GM18499 (cell line): ENCODE measurements at regions not wholly inside any gene's neighbourhood (a gene's known extent, or its start where the extent isn't known, plus 50 kb on each side); places are given as distances from the start of the nearest gene placed in this dataset.

Experiments used
- ATAC-seq: cut with Tn5 transposase; IDR thresholded peaks from one replicate; pipeline ENCODE4 v1.9.1; 2021; ENCODE audit warnings: moderate number of reproducible peaks; ENCODE audit not compliant: insufficient read depth, unreplicated experiment

GRCh38 chr12:77510985-77511384 is 319.7 kb upstream of the NAV3 start:
- ATAC-seq = no peak

DNA sequence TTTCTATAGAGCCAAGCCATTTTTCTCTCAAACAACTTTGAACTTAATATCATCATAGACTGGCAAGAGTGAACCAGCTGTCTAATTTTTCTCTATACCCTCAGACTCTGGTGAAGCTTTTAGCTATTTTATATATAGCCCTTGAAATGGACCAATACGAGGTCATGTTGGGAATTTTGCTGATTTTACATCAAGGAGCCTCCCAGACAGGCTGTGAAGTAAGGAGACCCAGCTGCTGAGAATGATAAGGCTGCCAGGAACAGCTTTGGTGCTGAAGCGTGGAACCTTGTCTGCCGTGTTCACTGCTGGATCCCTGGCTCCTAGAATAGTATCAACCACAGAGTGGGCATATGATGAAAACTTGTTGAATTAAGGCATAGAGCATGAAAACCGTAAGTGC is 326.2 kb upstream of the NAV3 start:
- ATAC-seq = no peak

DNA sequence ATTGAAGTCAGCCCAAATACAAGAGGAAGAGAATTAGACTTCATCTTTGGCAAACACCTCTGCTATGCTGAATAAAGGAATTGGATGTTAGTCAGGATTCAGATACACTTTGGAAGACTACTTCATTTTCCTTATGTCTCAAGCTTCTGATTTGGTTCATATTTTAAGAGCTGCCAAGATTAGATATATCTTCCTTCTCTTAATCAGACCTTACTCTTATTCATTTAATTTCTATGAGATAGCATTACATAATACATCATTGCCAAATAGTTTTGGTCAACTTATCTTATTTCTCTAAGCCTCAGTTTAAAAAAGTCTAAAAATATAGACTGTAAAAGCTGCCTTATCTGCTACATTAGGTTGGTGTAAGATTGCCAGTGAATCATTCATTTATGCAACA is 330.6 kb upstream of the NAV3 start:
- no peak for ATAC-seq

- no peak for ATAC-seq
These were observed 333.0 kb upstream of the NAV3 start for GRCh38 chr12:77497647-77498046.

GRCh38 chr12:77496714-77497113 is 334.0 kb upstream of the NAV3 start:
- ATAC-seq = no peak

- ATAC-seq = no peak
These were observed 336.4 kb upstream of the NAV3 start for GRCh38 chr12:77494296-77494695.

DNA sequence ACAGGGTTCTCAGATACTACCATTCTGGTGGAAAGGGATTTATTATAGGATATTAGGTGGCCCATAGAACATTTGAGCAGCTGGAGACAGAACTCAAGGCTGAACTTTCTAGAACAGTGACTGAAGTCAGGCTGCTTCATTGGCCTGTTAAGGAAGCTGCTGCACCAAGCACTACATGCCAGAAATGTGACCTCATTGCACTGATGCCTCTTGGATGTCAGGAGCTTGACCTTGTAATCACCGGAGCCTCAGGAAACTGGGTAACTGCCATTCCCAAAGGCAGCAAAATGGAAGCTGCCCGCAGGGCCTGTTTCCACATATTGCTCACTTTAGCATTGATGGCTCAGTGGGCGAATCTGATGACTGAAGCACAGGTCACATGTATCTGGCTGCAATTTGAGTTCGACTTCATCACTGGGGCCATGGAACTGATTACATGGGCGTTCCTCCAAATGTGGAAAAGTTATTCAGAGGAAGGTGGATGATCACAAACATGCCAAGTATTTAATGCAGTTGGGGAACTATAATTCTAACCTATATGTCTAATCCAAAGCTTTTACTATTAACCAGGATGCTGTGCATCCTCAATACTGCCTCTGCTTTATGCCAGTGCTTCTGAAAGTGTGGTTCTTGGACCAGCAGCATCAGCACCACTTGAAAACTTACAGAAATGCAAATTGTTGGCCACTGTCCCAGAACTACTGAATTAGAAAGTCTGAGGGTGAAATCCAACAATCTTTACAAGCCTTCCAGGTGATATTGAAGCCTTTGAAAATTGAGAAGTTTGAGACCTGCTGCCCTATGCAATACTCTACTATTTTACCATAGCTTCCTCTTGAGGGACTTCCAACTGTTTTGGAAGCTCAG is 337.2 kb upstream of the NAV3 start:
- ATAC-seq = no peak

- ATAC-seq = no peak
These were observed 338.2 kb upstream of the NAV3 start for GRCh38 chr12:77492536-77492935.

DNA sequence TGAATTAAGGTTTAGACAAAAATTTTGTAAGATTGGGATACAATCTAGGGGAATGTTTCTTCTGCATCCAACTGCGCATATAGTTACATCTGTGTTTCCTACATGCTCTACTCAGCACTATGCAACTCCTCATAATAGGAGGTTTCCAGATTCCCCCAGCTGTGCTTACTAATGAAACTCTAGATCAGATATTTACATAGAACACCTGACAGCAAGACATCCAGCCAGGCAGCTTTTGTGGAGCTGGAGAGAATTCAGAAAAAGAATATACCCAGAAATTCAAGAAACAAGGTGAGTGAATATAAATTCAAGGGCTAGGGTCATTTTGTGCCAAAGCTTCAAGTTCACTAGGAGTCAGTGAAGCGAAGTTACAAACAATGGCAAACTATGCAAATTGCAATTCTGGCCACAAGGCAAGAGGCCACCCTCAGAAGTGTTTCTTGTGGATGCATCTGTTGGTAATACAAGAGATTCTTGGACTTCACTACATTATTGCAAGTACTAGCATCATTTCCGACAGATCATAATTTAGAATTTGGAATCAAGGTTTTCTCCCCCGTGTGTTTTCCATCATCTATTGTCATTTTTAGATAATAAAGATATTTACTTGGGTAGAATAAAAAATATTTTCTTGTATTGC is 341.2 kb upstream of the NAV3 start:
- no peak for ATAC-seq

DNA sequence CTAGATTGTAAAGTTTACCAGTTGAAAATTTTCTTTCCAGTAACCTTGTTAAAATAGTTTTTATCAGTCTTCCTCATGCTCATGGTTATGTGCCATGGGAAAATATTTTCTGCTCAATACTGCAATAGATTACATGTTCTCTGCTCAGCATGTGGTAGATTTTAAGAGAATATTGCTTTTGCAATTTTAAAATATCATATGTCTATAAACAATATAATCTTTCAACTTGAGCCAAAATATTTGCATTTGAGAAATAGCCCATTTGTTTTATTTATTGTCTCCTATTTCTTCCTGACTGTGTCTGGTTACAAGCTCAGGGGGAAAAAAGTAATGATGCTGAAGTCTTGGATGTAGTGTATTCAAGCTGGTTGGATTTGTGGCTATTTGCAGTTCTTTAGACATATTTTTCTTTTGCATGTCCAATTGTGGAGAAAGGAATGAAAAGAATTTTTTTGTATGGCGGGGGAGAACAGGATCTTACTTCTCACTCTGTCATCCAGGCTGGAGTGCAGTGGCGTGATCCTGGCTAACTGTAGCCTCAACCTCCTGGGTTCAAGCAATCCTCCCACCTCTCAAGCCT is 342.6 kb upstream of the NAV3 start:
- ATAC-seq = no peak

DNA sequence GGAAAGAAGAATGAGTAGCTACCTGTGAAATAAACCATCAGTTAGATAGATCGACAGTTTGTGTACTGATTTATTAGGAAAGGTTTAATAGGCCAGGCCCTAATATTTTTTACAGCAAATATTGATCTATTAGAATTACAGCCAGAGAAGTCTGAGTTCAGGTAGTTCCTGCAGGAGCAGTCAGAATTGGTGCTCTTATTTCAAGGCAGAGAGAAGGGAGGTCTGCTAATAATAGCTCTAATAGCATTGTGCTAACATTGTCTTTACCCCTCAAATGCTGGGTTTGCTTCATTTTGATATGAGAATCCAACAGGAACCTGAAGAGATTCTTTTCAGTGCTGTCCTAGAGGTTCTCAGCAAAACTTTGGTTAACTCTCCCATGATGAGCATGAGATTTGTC is 343.8 kb upstream of the NAV3 start:
- ATAC-seq = no peak

DNA sequence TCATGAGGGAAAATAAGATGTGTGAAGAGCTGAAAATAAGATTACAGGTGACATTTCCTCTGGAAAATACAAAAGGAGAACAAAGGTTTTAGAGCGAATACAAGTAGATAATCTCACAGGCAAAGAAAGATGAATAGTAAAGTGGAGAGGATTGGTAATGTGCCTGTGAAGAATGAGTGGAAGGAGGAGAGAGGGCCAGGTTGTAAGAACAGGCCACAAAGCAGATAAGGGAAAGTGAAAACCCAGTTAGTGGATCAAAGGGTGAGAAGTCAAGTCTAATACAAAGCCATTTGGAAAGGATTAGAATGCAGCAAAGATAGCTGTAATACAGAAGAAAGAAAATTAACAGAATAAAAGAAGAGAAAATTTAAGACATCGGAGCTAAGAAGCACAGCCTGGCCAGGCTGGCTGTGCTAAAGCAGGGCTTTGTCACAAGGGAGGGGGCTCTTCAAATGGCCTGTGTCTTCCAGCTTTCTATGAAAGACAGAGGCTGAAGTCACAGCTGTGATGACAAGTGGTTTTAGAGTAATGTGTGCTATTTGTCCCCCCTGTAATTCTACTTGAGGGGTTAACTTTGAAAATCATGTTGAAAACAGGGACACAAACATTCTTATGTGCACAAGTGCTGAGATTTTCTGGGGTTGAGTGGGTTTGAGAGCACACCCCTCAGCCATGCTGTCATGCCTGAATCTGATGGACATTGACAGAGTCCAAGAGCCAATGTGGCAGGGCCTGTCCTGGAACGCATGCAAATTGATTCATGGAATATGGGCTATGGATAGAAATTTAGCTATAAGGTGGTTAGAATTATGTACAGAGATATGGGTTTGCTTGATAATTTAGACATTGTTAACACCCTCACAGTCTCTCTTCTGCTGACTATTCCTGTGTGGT is 344.5 kb upstream of the NAV3 start:
- no peak for ATAC-seq

DNA sequence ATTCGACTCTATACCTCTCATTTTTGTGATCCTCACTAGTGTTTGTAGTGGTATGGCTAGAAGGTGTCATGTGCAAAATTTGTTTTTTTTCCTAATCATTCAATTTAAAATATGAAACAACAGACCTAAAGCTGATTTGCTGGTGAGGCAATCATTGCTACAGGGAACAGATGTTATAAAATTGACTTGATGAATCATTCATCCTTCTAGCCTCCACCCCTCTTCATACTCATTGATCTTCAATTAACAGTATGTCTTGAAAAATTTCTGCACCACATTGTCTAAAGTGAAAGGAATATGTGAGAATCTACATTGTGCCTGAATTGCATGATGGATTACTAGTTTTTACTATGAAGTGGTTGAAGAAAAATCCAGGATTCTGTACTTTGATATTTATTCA is 349.0 kb upstream of the NAV3 start:
- ATAC-seq = no peak

DNA sequence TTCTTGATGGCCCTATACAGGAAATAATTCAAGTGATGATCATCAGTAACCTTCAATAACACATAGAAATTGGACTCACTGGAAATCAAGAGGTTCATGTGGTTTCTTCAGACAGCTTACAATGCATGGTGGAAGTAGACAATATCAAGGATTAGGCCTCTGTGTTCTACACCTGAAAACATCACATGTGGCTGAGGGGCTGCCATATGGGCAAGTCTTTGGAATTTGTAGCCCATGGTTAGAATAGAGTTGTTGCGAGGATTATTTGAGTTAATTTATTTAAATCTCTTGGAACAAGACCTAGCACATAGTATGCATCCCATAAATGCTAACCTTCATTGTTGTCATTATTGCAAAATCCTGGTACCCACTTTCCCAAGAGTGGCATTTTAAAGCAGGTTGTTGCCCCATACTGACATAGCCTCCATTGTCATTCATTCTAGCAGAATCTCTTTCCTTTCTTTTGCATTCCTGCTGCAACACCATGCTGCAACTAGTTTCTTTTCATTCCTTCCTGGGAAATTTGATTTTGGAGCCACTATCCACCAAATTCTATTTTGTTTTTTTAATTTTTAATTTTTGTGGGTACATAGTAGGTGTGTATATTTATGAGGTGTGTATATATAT is 352.7 kb upstream of the NAV3 start:
- no peak for ATAC-seq

GRCh38 chr12:77471801-77472200 is 358.9 kb upstream of the NAV3 start:
- no peak for ATAC-seq

GRCh38 chr12:77469578-77470333 is 360.9 kb upstream of the NAV3 start:
- ATAC-seq = no peak

DNA sequence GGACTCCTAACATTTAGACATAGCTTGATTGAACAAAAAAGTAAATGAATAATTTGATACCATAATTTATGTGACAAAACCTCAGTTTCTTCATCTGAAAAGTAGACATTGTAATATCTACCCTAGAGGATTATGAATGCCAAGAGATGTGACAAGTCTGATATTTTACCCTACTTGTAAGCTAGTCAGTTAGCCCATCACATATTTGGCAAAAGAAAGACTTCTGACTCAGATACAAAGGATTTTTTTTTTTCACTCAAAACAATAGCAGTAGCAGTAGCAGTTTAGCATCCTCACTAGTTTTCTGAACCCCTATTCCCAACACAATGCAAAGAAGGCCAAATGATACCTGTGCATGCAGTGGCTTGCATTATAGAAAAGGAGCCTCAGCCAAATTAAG is 377.3 kb upstream of the E2F7 start:
- ATAC-seq = no peak

DNA sequence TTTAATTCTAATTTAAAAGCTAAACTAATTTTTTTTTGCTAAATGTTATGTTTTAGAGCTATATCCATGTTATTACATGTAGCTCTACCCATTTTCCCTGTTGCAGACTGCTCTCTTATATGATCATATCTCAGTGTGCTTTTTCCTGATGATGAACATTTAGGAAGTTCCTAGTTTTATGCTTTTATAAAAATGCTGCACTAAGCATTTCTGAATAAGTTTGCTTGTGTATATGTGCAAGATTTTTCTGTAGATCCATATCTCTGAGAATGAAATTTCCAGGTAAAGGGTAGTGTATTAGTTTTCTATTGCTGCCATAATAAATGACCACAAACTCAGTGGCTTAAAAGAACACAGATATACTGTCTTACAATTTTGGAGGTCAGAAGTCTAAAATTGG is 374.4 kb upstream of the E2F7 start:
- ATAC-seq = no peak

GRCh38 chr12:77438644-77439043 is 373.3 kb upstream of the E2F7 start:
- no peak for ATAC-seq
